Liver (tissue), 8 donors: ENCODE measurements at regions not wholly inside any gene's neighbourhood (a gene's known extent, or its start where the extent isn't known, plus 50 kb on each side); places are given as distances from the start of the nearest gene placed in this dataset.

Experiments
- DNase-seq: peaks from one replicate; pipeline ENCODE4 v3.0.0-alpha.2; 2017; ENCODE audit warnings: low spot score
- H3K27ac ChIP-seq, 2 donors: one replicate each; pipeline ENCODE4 v1.7.0; 2013; ENCODE audit warnings: inconsistent platforms in 2 of 2, low read length in 2 of 2, control low read depth in 1 of 2, low read depth in 1 of 2, mild to moderate bottlenecking in 1 of 2
- H3K27me3 ChIP-seq, 4 donors: one replicate each; pipeline versions ENCODE4 v1.6.1 to v1.7.0; 2013; ENCODE audit warnings: low read length in 3 of 4, inconsistent platforms in 1 of 4, mild to moderate bottlenecking in 1 of 4, moderate library complexity in 1 of 4; ENCODE audit not compliant: control insufficient read depth in 4 of 4, insufficient read depth in 4 of 4
- H3K36me3 ChIP-seq, 4 donors: one replicate each; pipeline versions ENCODE4 v1.6.1 to v1.7.0; 2013; ENCODE audit warnings: low read length in 3 of 4, mild to moderate bottlenecking in 3 of 4, low read depth in 1 of 4, moderate library complexity in 1 of 4; ENCODE audit not compliant: control insufficient read depth in 4 of 4, insufficient read depth in 3 of 4
- H3K4me1 ChIP-seq, 4 donors: one replicate each; pipeline versions ENCODE4 v1.6.1 to v1.7.0; 2013; ENCODE audit warnings: low read length in 3 of 4, mild to moderate bottlenecking in 3 of 4, moderate library complexity in 1 of 4; ENCODE audit not compliant: control insufficient read depth in 4 of 4, insufficient read depth in 4 of 4
- H3K4me3 ChIP-seq, 3 donors: one replicate each; pipeline versions ENCODE4 v1.6.1 to v1.7.0; 2013; ENCODE audit warnings: low read length in 3 of 3, control low read depth in 1 of 3, low read depth in 1 of 3, mild to moderate bottlenecking in 1 of 3
- H3K9ac ChIP-seq, 2 donors: one replicate each; pipeline ENCODE4 v1.7.0; 2013; ENCODE audit warnings: low read length in 2 of 2, mild to moderate bottlenecking in 2 of 2, moderate library complexity in 2 of 2, control low read depth in 1 of 2, low read depth in 1 of 2
- H3K9me3 ChIP-seq, 4 donors: one replicate each; pipeline versions ENCODE4 v1.6.1 to v1.7.0; 2013; ENCODE audit warnings: low read length in 3 of 4; ENCODE audit not compliant: control insufficient read depth in 4 of 4
- ATF3 ChIP-seq: IDR thresholded peaks from 2 replicates; pipeline ENCODE4 v1.6.1; 2016; ENCODE audit warnings: antibody characterized with exemption
- CTCF ChIP-seq: fragments of 150-350 bp; IDR thresholded peaks from 2 replicates; pipeline ENCODE4 v1.5.1; 2017; ENCODE audit warnings: improper control_type of control experiment, low read depth, low read length; ENCODE audit not compliant: missing input control
- EGR1 ChIP-seq, 2 donors: IDR thresholded peaks; 2 replicates each; pipeline ENCODE4 v1.6.1; 2016 to 2018; ENCODE audit warnings: antibody characterized with exemption in 2 of 2, low read depth in 2 of 2
- HNF4A ChIP-seq, 2 donors: conservative IDR thresholded peaks; 2 replicates each; pipeline ENCODE4 v1.6.1; 2016; ENCODE audit warnings: antibody characterized with exemption in 2 of 2, mild to moderate bottlenecking in 2 of 2
- JUND ChIP-seq, 2 donors: IDR thresholded peaks; 2 replicates each; pipeline ENCODE4 v1.6.1; 2016; ENCODE audit warnings: antibody characterized with exemption in 2 of 2
- MAX ChIP-seq: IDR thresholded peaks from 2 replicates; pipeline ENCODE4 v1.6.1; 2016; ENCODE audit warnings: antibody characterized with exemption
- NR2F2 ChIP-seq: IDR thresholded peaks from 2 replicates; pipeline ENCODE4 v1.6.1; 2016; ENCODE audit warnings: antibody characterized with exemption
- RAD21 ChIP-seq, 2 donors: IDR thresholded peaks; 2 replicates each; pipeline ENCODE4 v1.6.1; 2016; ENCODE audit warnings: antibody characterized with exemption in 2 of 2, mild to moderate bottlenecking in 2 of 2
- REST ChIP-seq: IDR thresholded peaks from 2 replicates; pipeline ENCODE4 v1.6.1; 2016; ENCODE audit warnings: antibody characterized with exemption, mild to moderate bottlenecking
- TAF1 ChIP-seq: conservative IDR thresholded peaks from 2 replicates; pipeline ENCODE4 v1.6.1; 2016; ENCODE audit warnings: antibody characterized with exemption, mild to moderate bottlenecking
- ZBTB33 ChIP-seq: IDR thresholded peaks from 2 replicates; pipeline ENCODE4 v1.6.1; 2016; ENCODE audit warnings: antibody characterized with exemption
- WGBS: extraction: QIAGEN DNeasy Blood & Tissue Kit; methylation state at CpG from one replicate; pipeline ENCODE4 v1.1.7; 2013; 5-methylcytosine and 5-hydroxymethylcytosine counted together
- donor health status: healthy.
- donor health status: healthy.
- donor health status: healthy.
- donor health status: healthy.
- donor health status: healthy.

GRCh38 chr1:172738389-172738788 lies 79.5 kb downstream of the FASLG start (continued):
- TF ChIP-seq REST (no peak), MAX (no peak)

GRCh38 chr1:172742599-172743500 lies 83.9 kb downstream of the FASLG start:
- Histone ChIP-seq H3K27ac (no peak overlapping the region), H3K27me3 (no peaks in the 10 kb centered on the region), H3K9me3 (no peaks in the 10 kb centered on the region), H3K4me1 (no peaks in the 10 kb centered on the region), H3K9ac (no peak overlapping the region), H3K36me3 (no peaks in the 10 kb centered on the region), H3K4me3 (no peak overlapping the region)
- TF ChIP-seq EGR1 (IDR thresholded peaks at IDR 0.05; ENCODE audit: low read depth in 2 of 2) (no peak), CTCF (peak; percentile 67), MAX (no peak), RAD21 (IDR thresholded peaks at IDR 0.05) (peak; percentile 81 to 84), ATF3 (no peak)
- DNase-seq, result no peak
- 22% methylated on average over 8 of the region's 8 CpGs for WGBS

- TF ChIP-seq HNF4A (conservative IDR thresholded peaks at IDR 0.05) (no peak), EGR1 (IDR thresholded peaks at IDR 0.05; ENCODE audit: low read depth in 2 of 2) (no peak), JUND (IDR thresholded peaks at IDR 0.05) (no peak), ZBTB33 (no peak), CTCF (peak; percentile 45), TAF1 (no peak), RAD21 (IDR thresholded peaks at IDR 0.05) (peak; percentile 83 to 93), NR2F2 (no peak)
- H3K9me3 ChIP-seq, result no peaks in the 10 kb centered on the region
- H3K27me3 ChIP-seq, result no peaks in the 10 kb centered on the region
- H3K9ac ChIP-seq, result no peak overlapping the region
- WGBS, result 28% methylated on average over 2 of the region's 2 CpGs
- H3K36me3 ChIP-seq, result no peaks in the 10 kb centered on the region
- no peak overlapping the region for H3K27ac ChIP-seq
- DNase-seq, result no peak
- no peak overlapping the region for H3K4me3 ChIP-seq
- no peaks in the 10 kb centered on the region for H3K4me1 ChIP-seq
These were observed 86.1 kb downstream of the FASLG start for GRCh38 chr1:172745014-172745413.
